C4-2B (cell line): ENCODE measurements at regions not wholly inside any gene's neighbourhood (a gene's known extent, or its start where the extent isn't known, plus 50 kb on each side); places are given as distances from the start of the nearest gene placed in this dataset.

Experiments used
- H3K27ac ChIP-seq: fragments of 450-650 bp; 2 replicates; pipeline ENCODE4 v1.5.1; 2017
- ZFX ChIP-seq: fragments of 450-650 bp; IDR thresholded peaks from 2 replicates; pipeline ENCODE4 v1.6.1; 2017
- TF ChIP-seq, protein P1 (sequence below): fragments of 450-650 bp; conservative IDR thresholded peaks from 2 replicates; pipeline ENCODE4 v1.5.1; 2017; ENCODE audit warnings: mild to moderate bottlenecking

DNA sequence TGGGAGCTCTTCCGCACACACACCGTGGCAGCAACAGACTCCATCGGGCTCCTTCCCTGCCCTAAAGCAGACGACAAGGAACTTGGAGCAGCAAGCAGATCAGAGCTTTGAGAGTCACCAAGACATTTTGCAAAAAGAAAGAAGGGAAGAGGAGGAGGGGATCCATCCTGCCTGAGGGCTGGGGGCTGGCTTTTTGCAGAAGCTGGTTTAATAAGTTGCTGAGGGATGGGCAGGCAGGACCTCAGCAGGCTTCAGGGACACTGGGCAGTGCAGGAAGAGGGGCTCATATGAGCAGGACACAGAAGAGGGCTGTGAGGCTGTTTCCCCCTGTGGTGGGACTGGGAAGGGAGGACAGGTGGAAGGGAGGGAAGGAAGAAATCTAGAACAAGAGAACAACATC lies 133.4 kb upstream of the GSC start:
- TF ChIP-seq, protein P1, sequence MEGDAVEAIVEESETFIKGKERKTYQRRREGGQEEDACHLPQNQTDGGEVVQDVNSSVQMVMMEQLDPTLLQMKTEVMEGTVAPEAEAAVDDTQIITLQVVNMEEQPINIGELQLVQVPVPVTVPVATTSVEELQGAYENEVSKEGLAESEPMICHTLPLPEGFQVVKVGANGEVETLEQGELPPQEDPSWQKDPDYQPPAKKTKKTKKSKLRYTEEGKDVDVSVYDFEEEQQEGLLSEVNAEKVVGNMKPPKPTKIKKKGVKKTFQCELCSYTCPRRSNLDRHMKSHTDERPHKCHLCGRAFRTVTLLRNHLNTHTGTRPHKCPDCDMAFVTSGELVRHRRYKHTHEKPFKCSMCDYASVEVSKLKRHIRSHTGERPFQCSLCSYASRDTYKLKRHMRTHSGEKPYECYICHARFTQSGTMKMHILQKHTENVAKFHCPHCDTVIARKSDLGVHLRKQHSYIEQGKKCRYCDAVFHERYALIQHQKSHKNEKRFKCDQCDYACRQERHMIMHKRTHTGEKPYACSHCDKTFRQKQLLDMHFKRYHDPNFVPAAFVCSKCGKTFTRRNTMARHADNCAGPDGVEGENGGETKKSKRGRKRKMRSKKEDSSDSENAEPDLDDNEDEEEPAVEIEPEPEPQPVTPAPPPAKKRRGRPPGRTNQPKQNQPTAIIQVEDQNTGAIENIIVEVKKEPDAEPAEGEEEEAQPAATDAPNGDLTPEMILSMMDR: no peak
- no peak for TF ChIP-seq ZFX

DNA sequence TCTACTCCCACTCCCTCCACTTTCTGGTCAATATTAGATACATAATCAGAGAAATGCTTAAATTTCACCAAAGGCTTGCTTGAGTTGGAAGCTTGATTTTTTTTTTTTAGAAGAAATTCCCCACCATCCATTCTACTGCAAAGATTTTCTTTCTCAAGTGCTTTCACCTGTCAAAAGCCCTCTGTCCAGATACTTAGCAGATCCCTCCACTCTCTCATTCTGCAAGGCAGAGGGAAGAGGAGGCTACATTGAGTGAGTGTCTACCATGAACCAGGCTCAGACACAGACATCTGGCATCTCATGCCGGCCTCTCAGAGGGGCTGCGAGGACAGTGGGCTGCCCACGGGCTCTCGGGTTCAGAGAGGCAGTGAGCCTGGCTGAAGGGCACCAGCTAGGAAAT lies 127.6 kb upstream of the GSC start:
- H3K27ac ChIP-seq: no peak overlapping the region
- no peak for TF ChIP-seq ZFX
- TF ChIP-seq, protein P1: no peak

More for the DNA sequence above, 133.4 kb upstream of the GSC start:
- H3K27ac ChIP-seq: no peak overlapping the region

DNA sequence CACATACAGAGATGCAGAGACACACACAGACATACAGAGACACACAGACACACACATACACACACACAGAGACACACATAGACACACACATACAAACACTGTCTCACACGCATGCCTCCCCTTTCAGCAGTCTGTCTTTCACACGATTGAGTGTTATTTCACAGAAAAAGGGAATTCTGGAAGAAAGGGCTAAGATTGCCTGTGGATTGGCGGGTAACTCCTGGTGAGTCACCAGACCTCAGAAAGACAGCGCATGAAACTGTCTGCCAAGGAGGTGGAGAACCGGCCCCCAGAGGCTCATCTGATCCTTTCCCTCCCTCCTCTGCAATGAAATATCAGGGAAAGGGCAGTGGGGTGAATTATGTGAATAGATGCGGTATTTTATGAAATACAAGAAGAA lies 127.2 kb upstream of the GSC start:
- H3K27ac ChIP-seq: no peak overlapping the region
- TF ChIP-seq ZFX: no peak
- TF ChIP-seq, protein P1: no peak

DNA sequence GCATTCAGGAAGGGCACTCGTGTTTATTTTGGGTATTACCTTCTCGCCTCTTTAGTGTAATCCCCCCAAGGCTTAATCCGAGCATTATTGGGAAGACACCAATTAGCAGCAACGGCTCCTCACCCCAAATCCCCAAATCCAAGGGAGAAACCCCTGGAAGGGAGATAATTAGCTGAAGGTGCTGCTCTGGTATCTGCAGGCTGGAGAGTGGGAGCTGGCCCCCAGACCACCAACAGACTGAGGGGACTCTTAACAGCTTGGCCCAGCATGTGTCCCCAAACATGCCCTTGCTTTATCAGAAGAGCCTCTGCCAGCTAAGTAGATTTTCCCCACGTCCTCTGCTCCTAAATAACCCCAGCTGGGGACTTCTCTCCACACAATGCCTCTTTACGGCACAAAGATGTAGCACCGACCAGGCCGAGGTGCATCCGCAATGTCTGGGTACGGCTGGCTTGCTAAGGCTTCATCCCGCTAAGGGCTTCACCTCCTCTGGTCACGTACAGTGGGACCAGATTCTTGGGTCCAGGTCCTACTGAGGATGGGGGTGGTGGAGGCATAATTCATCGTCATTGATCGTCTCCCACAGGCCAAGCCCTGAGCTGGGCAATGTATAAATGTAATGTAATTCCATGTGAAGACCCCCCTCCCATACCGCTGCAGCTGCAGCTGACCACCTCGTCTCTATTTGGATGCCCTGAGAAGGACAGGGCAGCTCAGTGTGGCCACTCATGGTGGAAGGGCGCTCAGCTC lies 123.7 kb upstream of the GSC start:
- TF ChIP-seq, protein P1: no peak
- no peak for TF ChIP-seq ZFX
- no peak overlapping the region for H3K27ac ChIP-seq

DNA sequence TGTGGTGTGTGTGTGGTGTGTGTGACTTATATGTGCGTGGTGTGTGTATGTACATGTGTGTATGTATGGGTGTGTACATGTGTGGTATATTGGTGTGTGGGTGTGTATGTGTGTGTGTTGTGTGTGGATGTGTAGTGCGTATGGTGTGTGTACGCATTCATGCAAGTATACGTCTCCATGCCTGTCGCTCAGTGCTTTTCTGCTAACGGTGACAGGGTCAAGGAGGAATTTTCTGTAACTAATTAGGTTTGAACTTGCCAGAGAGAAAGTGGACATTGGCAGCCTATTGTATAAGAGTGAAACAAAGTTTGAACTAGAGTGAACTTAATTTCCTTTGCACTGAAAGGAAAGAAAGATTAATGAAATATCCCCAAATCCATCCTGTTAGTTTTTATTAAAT lies 120.9 kb upstream of the GSC start:
- no peak overlapping the region for H3K27ac ChIP-seq
- TF ChIP-seq ZFX: no peak
- TF ChIP-seq, protein P1: no peak

DNA sequence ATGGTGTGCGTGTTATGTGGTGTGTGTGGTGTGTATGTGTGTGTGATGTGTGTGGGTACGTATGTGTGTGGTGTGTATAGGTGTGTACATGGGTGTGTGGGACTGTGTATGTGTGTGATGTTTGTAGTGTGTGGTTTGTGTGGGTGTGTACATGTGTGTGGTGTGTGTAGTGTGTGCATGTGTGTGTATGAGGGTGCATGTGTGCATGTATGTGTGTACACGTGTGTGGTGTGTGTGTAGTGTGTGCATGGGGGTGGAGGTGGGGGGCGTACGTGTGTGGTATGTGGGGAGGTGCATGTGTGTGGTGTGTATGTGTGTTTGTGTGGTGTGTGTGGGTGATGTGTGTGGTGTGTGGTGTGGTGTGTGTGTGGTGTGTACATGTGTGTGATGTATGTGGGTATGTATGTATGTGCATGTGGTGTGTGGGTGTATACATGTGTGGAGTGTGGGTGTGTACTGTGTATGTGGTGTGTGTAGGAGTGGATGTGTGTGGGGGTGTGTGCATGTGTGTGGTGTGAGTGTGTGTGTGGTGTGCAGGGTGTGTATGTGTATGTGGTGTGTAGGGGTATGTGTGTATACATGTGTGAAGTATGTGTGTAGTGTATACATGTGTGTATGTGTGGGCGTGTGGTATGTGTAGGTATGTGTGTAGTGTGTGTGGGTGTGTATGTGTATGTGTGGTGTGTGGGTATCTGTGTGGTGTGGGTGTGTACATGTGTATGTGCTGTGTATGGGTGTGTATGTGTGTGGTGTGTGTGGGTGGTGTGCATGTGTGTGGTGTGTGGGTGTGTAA lies 119.8 kb upstream of the GSC start:
- no peak overlapping the region for H3K27ac ChIP-seq
- TF ChIP-seq ZFX: no peak
- TF ChIP-seq, protein P1: no peak

DNA sequence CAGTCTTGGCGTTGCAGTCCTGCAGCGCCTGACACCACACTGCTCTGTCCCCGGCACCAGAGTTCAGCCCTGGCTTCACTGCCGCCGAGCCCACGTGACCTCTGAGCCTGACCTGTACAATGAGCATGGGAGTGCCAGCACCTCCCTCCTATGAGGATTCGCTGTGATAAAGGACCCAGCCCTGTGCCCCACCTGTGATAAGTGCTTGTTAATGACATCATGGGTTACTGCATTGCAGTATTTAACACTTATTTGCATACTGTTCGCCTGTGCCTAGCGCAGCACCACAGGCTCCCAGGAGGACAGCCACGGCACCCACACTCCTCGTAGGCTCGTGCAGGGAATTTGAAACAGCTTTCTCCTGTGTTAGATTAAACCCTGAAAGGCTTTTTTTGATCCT lies 118.2 kb upstream of the GSC start:
- H3K27ac ChIP-seq: no peak overlapping the region
- TF ChIP-seq, protein P1: no peak
- no peak for TF ChIP-seq ZFX
